ENCODE measurements at regions not wholly inside any gene's neighbourhood (a gene's known extent, or its start where the extent isn't known, plus 50 kb on each side); places are given as distances from the start of the nearest gene placed in this dataset.

DNA sequence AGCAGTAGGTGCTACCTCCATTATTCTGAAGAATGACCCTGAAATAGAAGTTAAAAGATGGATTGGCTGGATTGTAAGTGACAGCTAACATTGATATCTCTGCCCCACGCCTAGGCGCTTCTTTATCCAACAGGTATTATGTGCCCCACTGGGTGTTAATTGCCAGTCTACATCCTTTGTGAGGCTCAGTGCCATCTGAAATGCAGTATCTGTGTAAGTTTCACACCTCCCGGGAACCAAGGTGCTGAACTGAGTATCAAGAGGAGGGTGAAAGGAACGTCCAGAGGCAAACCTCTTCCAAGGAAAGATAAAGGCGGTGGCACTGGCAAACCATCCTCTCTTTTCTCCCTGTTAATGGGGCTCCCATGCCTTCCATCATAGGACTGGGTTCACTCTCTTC, 181.1 kb upstream of the UBL3 start:
- TF ChIP-seq, protein P1, sequence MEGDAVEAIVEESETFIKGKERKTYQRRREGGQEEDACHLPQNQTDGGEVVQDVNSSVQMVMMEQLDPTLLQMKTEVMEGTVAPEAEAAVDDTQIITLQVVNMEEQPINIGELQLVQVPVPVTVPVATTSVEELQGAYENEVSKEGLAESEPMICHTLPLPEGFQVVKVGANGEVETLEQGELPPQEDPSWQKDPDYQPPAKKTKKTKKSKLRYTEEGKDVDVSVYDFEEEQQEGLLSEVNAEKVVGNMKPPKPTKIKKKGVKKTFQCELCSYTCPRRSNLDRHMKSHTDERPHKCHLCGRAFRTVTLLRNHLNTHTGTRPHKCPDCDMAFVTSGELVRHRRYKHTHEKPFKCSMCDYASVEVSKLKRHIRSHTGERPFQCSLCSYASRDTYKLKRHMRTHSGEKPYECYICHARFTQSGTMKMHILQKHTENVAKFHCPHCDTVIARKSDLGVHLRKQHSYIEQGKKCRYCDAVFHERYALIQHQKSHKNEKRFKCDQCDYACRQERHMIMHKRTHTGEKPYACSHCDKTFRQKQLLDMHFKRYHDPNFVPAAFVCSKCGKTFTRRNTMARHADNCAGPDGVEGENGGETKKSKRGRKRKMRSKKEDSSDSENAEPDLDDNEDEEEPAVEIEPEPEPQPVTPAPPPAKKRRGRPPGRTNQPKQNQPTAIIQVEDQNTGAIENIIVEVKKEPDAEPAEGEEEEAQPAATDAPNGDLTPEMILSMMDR (IDR thresholded peaks at IDR 0.05): no peak
- TF ChIP-seq POLR2A (IDR thresholded peaks at IDR 0.05): no peak
